SW480 (cell line): ENCODE measurements at regions not wholly inside any gene's neighbourhood (a gene's known extent, or its start where the extent isn't known, plus 50 kb on each side); places are given as distances from the start of the nearest gene placed in this dataset.
"Not testable (repeated sequence)": the region's sequence is repeated elsewhere in the genome, so short reads cannot be mapped to it uniquely, and the experiment has no call there.

Source experiments
- DNase-seq: peaks from one replicate; pipeline ENCODE4 v3.0.0-alpha.2; 2016; ENCODE audit warnings: low spot score

DNA sequence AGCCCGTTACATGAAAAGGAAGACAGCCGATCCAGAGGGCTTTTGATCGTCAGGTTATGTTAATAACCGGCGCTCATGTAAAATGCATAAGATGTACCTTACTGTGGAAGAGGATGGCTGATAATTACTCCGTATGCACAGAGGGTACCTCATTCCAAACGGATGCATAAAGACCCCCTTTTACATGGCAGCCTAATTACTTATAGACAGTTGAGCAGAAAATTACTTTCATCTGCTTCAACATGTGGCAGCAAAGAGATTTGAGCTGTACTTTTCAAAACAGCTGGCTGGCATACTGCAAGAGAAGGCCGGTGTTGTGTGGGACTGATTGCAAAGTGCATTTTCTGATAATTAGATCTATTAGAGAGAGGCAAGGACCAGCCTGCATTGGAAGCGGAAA is 103.4 kb downstream of the SHOX start:
- DNase-seq = no peak

DNA sequence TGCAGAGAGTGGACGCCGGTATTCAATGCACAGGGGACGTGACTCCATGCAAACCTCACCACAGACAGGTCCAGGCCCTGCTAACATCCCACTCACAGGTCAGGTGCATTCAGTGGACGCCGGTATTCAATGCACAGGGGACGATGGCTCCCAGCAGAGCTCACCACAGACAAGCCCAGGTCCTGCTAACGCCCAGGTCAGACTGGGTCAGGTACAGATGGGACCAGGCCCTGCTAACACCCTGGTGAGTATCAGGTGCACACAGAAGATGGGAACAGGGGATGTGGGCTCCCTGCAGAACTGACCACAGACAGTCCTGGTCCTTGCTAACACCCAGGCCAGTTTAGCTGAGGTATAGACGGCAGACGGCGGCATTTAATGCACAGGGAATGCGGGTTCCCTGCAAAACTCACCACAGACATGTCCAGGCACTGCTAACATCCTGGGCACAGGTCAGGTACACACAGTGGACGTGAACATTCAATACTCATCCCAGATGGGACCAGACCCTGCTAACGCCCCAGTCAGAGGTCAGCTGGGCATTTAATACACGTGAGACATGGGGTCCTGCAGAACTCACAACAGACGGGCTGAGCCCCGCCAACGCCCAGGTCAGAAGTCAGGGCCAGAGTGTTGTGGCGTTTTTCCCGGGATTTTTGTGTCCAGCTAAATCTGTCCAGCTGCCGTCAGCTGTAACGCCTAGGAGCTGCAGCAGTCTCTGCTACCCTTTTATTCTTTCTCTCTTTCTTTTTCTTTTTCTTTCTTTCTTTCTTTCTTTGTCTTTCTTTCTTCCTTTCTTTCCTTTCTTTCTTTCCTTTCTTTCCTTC is 99.2 kb downstream of the SHOX start:
- DNase-seq = no peak

DNA sequence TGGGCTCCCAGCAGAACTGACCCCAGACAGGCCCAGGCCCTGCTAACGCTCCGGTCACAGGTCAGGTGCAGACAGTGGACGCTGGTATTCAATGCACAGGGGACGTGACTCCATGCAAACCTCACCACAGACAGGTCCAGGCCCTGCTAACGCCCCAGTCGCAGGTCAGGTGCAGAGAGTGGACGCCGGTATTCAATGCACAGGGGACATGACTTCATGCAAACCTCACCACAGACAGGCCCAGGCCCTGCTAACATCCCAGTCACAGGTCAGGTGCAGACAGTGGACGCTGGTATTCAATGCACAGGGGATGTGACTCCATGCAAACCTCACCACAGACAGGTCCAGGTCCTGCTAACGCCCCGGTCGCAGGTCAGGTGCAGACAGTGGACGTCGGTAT is 98.5 kb downstream of the SHOX start:
- not testable (repeated sequence) for DNase-seq

DNA sequence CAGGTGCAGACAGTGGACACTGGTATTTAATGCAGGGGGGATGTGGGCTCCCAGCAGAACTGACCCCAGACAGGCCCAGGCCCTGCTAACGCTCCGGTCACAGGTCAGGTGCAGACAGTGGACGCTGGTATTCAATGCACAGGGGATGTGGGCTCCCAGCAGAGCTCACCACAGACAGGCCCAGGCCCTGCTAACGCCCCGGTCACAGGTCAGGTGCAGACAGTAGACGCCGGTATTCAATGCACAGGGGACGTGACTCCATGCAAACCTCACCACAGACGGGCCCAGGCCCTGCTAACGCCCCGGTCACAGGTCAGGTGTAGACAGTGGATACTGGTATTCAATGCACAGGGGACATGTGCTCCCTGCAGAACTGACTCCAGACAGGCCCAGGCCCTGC is 98.0 kb downstream of the SHOX start:
- not testable (repeated sequence) for DNase-seq

DNA sequence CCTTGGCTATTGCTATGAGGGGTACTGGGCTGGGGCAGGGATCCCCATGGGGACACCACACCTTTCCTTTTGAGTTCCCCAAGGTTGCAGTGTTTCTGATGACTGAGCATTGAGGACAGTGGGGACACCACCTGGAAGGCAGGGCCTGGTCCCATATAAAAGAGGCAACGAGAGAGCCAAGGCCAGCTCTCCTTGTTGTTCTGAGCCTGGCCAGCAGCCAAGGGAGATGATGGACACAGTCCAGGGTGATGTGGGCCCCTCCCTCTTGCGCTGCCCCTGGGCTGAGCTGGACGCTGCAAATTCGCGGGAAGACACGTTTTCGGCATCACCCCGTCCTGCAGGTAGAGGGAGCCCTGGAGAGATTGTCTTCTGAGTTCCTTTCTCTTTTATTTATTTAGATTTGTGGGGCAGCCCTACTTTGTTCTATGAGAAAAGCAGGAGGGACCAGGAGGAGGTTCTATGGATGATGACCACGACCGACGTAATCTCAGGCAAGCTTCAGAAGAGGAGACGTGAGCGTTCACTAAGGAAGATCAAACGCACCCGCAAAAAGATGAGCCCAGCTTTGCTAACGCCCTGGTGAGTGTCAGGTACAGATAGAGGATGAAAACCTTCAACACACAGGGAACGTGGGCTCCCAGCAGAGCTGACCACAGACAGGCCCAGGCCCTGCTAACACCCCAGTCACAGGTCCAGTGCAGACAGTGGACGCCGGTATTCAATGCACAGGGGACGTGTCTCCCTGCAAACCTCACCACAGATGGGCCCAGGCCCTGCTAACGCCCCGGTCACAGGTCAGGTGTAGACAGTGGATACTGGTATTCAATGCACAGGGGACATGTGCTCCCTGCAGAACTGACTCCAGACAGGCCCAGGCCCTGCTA is 97.4 kb downstream of the SHOX start:
- no peak for DNase-seq

DNA sequence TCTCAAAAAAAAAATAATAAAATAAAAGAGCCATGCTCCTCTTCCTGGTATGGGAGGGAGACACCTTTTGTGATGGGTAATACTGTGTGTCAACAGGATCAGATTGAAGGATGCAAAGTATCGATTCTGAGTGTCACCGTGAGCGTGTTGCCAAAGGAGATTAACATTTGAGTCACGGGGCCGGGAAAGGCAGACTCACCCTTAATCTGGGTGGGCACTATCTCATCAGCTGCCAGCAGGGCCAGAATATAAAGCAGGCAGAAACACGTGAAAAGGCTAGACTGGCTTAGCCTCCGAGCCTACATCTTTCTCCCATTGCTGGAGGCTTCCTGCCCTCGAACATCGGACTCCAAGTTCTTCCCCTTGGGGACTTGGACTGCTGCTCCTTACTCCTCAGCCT is 95.4 kb downstream of the SHOX start:
- DNase-seq = no peak

DNA sequence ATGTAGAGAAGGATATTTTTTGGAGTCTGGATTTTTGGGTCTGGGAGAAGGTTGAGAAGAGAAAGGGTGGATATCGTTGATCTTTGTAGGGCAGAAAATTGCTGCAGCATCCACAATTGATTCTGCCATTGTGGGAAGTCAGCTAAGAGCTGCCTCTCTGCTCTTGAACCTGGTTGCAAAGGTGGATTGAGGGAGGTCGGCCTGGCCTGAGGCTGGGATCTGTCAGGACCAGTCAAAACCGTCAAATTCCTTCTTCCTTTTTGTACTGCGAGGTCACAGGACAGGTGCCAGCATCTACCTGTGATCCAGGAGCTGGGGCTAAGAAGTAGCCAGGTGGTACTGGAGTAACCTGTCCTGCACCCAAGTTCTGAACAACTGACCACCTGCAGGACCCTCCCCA is 93.7 kb downstream of the SHOX start:
- DNase-seq = no peak

DNA sequence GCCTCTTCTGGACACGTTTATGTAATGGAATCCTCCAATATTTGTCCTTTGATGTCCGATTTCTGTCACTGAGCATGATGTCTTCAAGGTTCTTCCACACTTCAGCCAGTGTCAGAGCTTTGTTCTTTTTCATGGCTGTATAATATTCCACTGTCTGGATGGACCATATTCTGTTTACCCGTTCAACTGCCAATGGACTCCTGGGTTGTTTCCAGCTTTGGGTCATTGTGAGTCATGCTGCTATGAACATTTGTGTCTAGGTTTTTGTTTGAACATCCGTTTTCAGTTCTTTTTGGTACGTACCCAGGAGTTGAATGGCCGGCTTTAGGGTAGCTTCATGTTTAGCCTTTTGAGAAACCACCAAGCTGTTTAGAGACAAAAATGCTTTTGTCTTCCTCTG is 93.2 kb downstream of the SHOX start:
- DNase-seq = no peak

DNA sequence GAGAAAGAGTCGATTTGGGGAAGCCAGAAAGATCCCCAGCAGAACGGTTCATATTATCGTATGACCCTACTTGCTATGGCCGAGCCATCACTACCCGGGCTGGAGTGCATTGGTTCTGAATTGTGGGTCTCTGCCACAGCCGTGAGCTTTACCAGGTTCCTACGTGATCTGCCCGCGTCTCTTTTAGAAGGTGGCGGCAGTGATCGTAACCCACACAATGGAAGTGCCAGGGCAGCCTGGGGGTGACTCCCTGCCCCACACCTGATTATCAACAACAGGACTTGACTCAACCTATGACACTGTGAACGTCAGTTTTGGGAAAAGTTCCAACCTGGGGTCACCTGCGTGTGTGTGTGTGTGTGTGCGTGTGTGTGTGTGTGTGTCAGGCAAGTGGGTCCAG is 90.8 kb downstream of the SHOX start:
- no peak for DNase-seq

DNA sequence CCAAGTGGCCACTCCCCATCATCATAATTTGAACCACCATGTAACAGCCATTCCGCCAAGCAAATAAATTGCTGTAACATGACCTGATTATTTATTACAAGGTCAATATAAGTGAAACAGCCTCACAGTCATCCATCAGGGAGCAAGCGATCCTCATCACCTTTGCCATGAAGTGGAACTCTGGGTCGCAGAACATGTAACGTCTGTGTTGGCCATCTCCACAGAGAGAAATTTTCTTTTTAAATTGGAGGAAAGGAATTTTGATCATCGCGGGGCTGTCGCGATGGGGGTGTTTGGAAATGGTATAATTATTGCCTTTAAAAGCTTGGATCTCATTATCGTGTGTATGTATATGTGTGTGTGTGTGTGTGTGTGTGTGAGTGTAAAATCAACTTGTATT is 90.2 kb downstream of the SHOX start:
- DNase-seq = no peak

DNA sequence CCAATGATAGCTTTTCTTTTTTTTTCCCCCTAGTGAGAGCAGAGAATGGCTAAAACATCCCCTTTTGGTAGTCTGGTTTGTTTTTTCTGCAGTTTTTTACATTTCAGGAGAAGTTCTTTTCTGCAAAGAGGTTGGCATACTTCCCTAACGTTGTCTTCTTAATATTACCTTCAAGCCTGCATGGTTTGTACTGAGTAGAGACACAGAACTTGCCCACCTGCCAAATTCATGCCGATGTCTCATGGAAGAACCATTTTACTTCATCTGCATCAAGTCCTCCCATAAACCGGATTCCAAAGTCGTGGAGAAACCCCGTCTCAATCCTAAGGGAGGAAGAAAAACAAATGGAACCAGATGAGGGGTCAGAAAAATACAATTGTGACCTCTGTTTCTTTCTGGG is 89.7 kb downstream of the SHOX start:
- DNase-seq = no peak

DNA sequence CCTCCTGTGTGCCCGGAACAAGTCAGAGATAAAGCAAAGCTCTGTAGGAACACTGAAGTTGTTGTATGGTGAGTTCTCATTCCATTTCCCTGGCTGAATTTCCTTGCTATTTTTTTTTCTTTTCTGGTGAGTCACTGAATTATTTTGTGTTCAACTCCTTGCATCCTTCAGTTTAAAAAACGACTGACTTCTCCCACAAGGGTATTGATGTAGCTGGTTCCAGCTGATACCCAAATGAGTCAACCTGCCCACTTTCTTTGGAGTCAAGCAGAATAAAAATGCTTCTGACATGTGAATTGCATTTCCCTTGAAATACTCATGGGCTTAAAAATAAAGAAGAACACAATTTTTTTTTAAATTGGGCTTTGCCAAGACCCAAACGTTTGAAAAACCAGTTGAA is 85.5 kb downstream of the SHOX start:
- no peak for DNase-seq

DNA sequence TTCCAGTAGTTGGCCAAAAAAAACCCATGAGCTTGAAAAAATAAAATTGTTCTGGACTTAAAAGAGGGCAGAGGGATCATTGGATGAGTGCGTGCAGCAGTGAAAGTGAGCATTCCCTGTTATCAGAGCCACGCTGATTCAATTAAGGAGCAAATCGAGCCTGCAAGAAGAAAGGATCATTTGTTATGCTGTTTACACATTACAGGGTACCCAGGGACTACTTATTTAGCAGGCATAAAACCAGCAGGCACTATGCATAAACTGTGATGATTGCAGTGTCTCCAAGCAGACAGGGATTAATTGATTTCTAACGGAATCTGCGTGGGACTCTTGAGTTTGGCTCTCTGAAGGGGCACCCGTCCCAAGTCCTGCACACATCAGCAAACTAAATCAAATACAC is 83.5 kb downstream of the SHOX start:
- DNase-seq = no peak
